ENCODE measurements at regions not wholly inside any gene's neighbourhood (a gene's known extent, or its start where the extent isn't known, plus 50 kb on each side); places are given as distances from the start of the nearest gene placed in this dataset.

DNA sequence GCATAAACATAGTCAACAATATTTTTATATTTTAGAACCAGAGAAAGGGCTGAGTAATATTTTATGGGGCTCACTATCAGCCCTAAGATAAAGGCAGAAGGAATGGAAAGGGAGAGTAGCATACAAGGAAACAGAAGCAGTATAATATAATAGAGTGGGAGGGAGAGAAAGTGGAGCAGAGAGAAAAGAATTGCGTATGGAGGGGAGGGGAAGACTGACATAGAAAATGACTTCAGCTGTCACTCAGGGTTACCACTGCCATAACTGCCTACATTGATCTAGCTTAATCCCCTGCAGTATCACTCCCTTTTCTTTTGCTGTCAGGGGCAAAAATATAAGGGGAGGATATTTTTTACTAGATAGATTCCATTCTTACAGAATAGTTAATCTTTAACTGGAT is 1133.5 kb upstream of the MAP3K7 start:
- Mint-ChIP-seq H3K36me3 (no peaks in the 10 kb centered on the region), H3K4me1 (peaks cover 15% of the 10 kb centered on the region), H3K27me3 (ENCODE audit: low read depth) (peaks cover 2% of the 10 kb centered on the region), H3K27ac (peak overlapping the region; percentile 13), H3K4me3 (no peak overlapping the region), H3K9me3 (peaks cover 13% of the 10 kb centered on the region)
- TF ChIP-seq, protein P1, sequence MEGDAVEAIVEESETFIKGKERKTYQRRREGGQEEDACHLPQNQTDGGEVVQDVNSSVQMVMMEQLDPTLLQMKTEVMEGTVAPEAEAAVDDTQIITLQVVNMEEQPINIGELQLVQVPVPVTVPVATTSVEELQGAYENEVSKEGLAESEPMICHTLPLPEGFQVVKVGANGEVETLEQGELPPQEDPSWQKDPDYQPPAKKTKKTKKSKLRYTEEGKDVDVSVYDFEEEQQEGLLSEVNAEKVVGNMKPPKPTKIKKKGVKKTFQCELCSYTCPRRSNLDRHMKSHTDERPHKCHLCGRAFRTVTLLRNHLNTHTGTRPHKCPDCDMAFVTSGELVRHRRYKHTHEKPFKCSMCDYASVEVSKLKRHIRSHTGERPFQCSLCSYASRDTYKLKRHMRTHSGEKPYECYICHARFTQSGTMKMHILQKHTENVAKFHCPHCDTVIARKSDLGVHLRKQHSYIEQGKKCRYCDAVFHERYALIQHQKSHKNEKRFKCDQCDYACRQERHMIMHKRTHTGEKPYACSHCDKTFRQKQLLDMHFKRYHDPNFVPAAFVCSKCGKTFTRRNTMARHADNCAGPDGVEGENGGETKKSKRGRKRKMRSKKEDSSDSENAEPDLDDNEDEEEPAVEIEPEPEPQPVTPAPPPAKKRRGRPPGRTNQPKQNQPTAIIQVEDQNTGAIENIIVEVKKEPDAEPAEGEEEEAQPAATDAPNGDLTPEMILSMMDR (IDR thresholded peaks at IDR 0.05; ENCODE audit: unreplicated experiment) = no peak
- DNase-seq (ENCODE audit: low spot score in 2 of 2, unreplicated experiment in 2 of 2) = no peak

DNA sequence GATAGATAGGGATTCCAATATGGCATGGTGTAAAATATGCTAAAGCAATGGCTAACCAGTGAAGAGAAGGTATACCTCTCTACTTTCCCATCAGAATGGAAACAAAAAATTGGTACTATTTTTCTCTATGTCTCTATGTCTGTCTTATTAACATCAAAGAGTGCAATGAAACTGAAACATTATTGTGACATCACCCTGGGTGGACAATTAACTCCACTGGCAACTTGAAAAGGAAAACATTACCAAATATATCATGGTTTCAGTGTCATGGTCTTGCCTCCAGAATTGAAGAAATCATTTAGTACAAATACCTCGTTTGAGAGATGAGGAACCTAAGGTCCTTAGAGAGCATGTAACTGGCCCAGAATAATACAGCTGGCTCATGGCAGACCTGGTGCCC is 1132.5 kb upstream of the MAP3K7 start:
- DNase-seq (ENCODE audit: low spot score in 2 of 2, unreplicated experiment in 2 of 2) = no peak
- Mint-ChIP-seq H3K27me3 (ENCODE audit: low read depth) (peaks cover 2% of the 10 kb centered on the region), H3K9me3 (peaks cover 4% of the 10 kb centered on the region), H3K36me3 (no peaks in the 10 kb centered on the region), H3K4me3 (no peak overlapping the region), H3K27ac (peak overlapping the region; percentile 7), H3K4me1 (peaks cover 15% of the 10 kb centered on the region)
- TF ChIP-seq, protein P1 (IDR thresholded peaks at IDR 0.05; ENCODE audit: unreplicated experiment) = no peak

DNA sequence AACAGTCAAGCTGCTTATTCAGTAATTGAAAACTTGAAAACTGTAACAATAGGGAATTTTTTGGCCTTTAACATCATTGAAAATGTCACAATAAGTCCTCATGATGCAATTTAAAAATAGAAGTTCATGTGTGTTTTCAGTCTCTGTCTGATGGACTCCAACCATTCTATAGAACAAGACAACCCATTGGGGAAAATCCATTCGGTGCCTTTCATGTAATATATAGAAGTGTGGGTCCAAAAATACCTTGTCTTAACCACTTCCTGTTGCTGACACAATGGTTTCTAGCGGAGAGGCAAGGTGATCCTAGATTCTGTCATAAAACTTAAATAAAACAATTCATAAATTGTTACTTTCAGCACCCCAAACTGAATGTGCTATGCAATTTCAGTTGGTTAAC is 1131.3 kb upstream of the MAP3K7 start:
- Mint-ChIP-seq H3K27me3 (ENCODE audit: low read depth) (peaks cover 2% of the 10 kb centered on the region), H3K4me3 (no peak overlapping the region), H3K9me3 (no peaks in the 10 kb centered on the region), H3K27ac (no peak overlapping the region), H3K4me1 (peaks cover 15% of the 10 kb centered on the region), H3K36me3 (no peaks in the 10 kb centered on the region)
- DNase-seq (ENCODE audit: low spot score in 2 of 2, unreplicated experiment in 2 of 2) = no peak
- TF ChIP-seq, protein P1 (IDR thresholded peaks at IDR 0.05; ENCODE audit: unreplicated experiment) = no peak

DNA sequence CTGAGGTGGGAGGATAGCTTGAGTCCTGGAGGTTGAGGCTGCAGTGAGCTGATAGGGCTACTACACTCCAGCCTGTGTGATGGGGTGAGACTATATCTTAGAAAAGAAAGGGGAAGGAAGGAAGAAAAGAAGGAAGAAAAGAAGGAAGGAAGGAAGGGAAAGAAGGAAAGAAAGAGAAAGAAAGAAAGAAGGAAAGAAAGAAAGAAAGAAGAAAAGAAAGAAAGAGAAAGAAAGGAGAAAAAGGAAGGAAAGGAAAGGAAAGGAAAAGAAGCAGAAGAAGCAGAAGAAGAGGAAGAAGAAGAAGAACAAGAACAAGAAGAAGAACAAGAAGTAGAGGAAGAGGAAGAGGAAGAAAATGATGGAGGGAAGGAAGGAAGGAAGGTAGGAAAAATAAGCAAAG is 1130.2 kb upstream of the MAP3K7 start:
- H3K36me3 Mint-ChIP-seq = no peaks in the 10 kb centered on the region
- no peak overlapping the region for H3K4me3 Mint-ChIP-seq
- no peaks in the 10 kb centered on the region for H3K9me3 Mint-ChIP-seq
- TF ChIP-seq, protein P1 (IDR thresholded peaks at IDR 0.05; ENCODE audit: unreplicated experiment) = no peak
- no peak for DNase-seq (ENCODE audit: low spot score in 2 of 2, unreplicated experiment in 2 of 2)
- H3K27me3 Mint-ChIP-seq (ENCODE audit: low read depth) = peaks cover 6% of the 10 kb centered on the region
- peaks cover 15% of the 10 kb centered on the region for H3K4me1 Mint-ChIP-seq
- H3K27ac Mint-ChIP-seq = no peak overlapping the region

DNA sequence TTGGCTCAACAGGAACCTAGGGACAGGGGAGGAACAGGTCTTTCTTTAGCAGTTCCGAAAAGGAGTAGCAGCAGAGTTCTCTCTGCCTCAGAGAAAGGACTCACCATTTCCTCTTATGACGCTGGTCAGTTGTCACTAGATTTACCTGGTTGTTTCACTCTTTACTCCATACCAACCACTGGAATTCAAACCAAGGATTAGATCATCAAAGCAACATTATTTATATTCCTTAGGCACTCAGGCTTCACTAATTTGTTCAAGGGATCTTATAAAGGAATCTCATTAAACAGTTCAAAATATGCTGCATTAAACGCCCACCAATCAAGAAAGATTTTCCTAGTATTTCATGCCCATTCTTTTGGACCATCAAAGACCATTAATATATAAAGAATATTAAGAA is 1129.5 kb upstream of the MAP3K7 start:
- Mint-ChIP-seq H3K27ac (no peak overlapping the region), H3K36me3 (no peaks in the 10 kb centered on the region), H3K4me3 (no peak overlapping the region), H3K9me3 (no peaks in the 10 kb centered on the region), H3K4me1 (peaks cover 15% of the 10 kb centered on the region), H3K27me3 (ENCODE audit: low read depth) (peaks cover 6% of the 10 kb centered on the region)
- TF ChIP-seq, protein P1 (IDR thresholded peaks at IDR 0.05; ENCODE audit: unreplicated experiment) = no peak
- DNase-seq (ENCODE audit: low spot score in 2 of 2, unreplicated experiment in 2 of 2) = no peak

DNA sequence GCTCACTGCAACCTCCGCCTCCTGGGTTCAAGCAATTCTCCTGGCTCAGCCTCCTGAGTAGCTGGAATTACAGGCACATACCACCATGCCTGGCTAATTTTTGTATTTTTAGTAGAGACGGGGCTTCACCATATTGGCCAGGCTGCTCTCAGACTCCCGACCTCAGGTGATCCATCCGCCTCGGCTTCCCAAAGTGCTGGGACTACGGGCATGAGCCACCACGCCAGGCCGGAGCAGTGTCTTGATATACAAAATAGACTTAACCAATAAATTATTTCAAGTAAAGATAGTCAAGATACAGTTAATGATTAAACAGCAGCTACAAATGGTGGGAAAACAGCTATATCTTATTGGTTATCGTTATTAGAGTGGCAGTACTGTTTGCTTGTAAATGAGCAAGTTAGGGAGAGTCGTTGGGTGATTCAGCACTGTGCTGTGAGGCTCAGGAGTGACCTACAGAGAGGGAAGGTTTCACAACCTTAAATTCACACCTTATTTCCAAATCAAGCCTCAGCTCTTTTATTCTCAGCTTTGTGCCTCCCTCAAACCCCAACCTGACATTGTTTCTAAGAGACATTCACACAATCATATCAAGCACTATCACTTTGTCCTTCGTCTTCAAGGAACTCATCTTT is 1128.4 kb upstream of the MAP3K7 start:
- TF ChIP-seq, protein P1 (IDR thresholded peaks at IDR 0.05; ENCODE audit: unreplicated experiment) = no peak
- Mint-ChIP-seq H3K9me3 (no peaks in the 10 kb centered on the region), H3K4me1 (peaks cover 11% of the 10 kb centered on the region), H3K27me3 (ENCODE audit: low read depth) (peaks cover 6% of the 10 kb centered on the region), H3K27ac (no peak overlapping the region), H3K36me3 (no peaks in the 10 kb centered on the region), H3K4me3 (no peak overlapping the region)
- no peak for DNase-seq (ENCODE audit: low spot score in 2 of 2, unreplicated experiment in 2 of 2)
